GM21515 (cell line): ENCODE measurements at regions not wholly inside any gene's neighbourhood (a gene's known extent, or its start where the extent isn't known, plus 50 kb on each side); places are given as distances from the start of the nearest gene placed in this dataset.

ENCODE experiments used
- ATAC-seq: cut with Tn5 transposase; IDR thresholded peaks from one replicate; pipeline ENCODE4 v1.9.1; 2021; ENCODE audit not compliant: unreplicated experiment

DNA sequence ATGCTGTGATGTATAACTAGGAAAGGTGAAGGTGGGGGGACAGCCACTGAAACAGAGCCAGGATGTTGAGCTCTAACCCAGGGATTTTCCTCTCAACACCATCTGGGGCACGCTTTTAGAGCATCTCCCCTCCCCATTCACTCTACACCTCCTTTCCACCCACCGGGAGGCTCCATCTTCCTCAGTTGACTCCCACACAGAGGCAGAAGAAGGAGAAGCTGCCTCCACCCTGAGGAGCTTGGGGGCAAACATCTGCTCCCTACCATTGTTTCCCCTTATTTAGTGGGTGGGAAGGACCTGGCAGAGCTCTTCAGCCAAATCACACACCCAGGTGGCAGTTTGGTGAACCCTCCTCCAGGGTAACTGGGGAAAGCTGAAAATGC is 50.0 kb upstream of the ADA2 start:
- ATAC-seq = no peak
